PC-9 (cell line): ENCODE measurements at regions not wholly inside any gene's neighbourhood (a gene's known extent, or its start where the extent isn't known, plus 50 kb on each side); places are given as distances from the start of the nearest gene placed in this dataset.

ENCODE experiments used
- BruUV-seq: library from RNA; stranded (reverse); fragments of 400-500 nt; replicated peaks from 2 replicates; lab custom pipeline; 2021; lab: Mats Ljungman, UMichigan
- CTCF ChIA-PET: fragments of 300-600 bp; sonication (Branson Sonifier 250); formaldehyde crosslinking; loops from one replicate; lab custom pipeline; 2022; ENCODE audit warnings: antibody characterized with exemption; lab: Charles Lee
- POLR2A ChIA-PET: fragments of 300-600 bp; sonication (Branson Sonifier 250); formaldehyde crosslinking; loops from one replicate; lab custom pipeline; 2022; ENCODE audit warnings: antibody characterized with exemption; ENCODE audit not compliant: unreplicated experiment; lab: Charles Lee
- DNase-seq, 2 experiments: peaks; one replicate each; pipeline versions ENCODE4 v3.0.0 to v3.0.0-alpha.2; 2015 to 2022; ENCODE audit warnings: mixed read lengths in 1 of 2
- H2AFZ ChIP-seq: fragments of 200-600 bp; sonication (generic); 2 replicates; pipeline ENCODE4 v1.8.1; 2017; ENCODE audit warnings: antibody characterized with exemption
- H3F3A ChIP-seq: fragments of 200-600 bp; sonication (generic); 2 replicates; pipeline ENCODE4 v1.8.1; 2017; ENCODE audit warnings: antibody characterized with exemption, mild to moderate bottlenecking, low read depth; ENCODE audit not compliant: insufficient read depth
- H3K27ac ChIP-seq: fragments of 200-600 bp; sonication (generic); 2 replicates; pipeline ENCODE4 v1.6.1; 2016; ENCODE audit warnings: mixed run types
- H3K27me3 ChIP-seq: fragments of 200-600 bp; sonication (generic); 2 replicates; pipeline ENCODE4 v1.6.1; 2016; ENCODE audit warnings: low read depth, mixed run types; ENCODE audit not compliant: insufficient read depth
- H3K36me3 ChIP-seq: fragments of 200-600 bp; sonication (generic); 2 replicates; pipeline ENCODE4 v1.6.1; 2016; ENCODE audit warnings: low read depth, mixed run types
- H3K4me1 ChIP-seq: fragments of 200-600 bp; sonication (generic); replicated peaks from 2 replicates; pipeline ENCODE4 v1.6.1; 2016; ENCODE audit warnings: mixed run types; ENCODE audit not compliant: insufficient read depth
- H3K4me2 ChIP-seq: fragments of 200-600 bp; sonication (generic); 2 replicates; pipeline ENCODE4 v1.6.1; 2017; ENCODE audit warnings: mixed run types
- H3K4me3 ChIP-seq: fragments of 200-600 bp; sonication (generic); 2 replicates; pipeline ENCODE4 v1.6.1; 2016; ENCODE audit warnings: mixed run types
- H3K79me2 ChIP-seq: fragments of 200-600 bp; sonication (generic); 2 replicates; pipeline ENCODE4 v1.6.1; 2017; ENCODE audit warnings: low read depth, mixed run types
- H3K9me2 ChIP-seq: fragments of 200-600 bp; sonication (generic); 2 replicates; pipeline ENCODE4 v1.8.1; 2017; ENCODE audit warnings: mild to moderate bottlenecking; ENCODE audit not compliant: insufficient read depth
- H3K9me3 ChIP-seq: fragments of 200-600 bp; sonication (generic); 2 replicates; pipeline ENCODE4 v1.8.1; 2016; ENCODE audit warnings: low read depth; ENCODE audit not compliant: insufficient read depth
- H4K20me1 ChIP-seq: fragments of 200-600 bp; sonication (generic); 2 replicates; pipeline ENCODE4 v1.8.1; 2017; ENCODE audit not compliant: insufficient read depth
- EZH2 ChIP-seq: fragments of 200-600 bp; sonication (generic); IDR thresholded peaks from 2 replicates; pipeline ENCODE4 v1.8.0; 2017; ENCODE audit warnings: antibody characterized with exemption, low read depth
- intact Hi-C: fragments of 100-400 bp; cut with micrococcal nuclease; formaldehyde crosslinking; loops from one replicate; pipeline ENCODE4 v1.10.0; 2022; ENCODE audit not compliant: unreplicated experiment
- TF ChIP-seq, protein P1 (sequence below): fragments of 200-600 bp; sonication (generic); conservative IDR thresholded peaks from 2 replicates; pipeline ENCODE4 v1.6.1; 2017; ENCODE audit warnings: mixed run types, antibody characterized with exemption, mild to moderate bottlenecking, moderate library complexity

DNA sequence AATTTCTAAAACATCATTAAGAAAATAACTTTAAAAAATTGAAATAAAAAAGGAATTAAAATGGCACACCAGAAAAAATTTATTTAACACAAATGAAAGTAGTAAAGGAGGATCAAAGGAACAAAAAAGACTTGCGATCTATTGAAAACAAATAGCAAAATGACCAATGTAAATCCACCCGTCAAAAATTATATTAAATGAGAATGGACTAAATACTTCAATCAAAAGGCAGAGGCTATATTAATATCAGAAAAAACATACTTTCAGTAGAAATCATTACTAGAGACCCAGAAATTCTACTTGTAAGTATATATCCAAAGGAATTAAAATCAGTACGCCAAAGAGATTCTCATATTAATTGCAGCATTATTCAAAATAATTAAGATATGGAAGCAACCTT lies 293.1 kb upstream of the SOX4 start:
- ChIA-PET POLR2A (no interaction called here), CTCF (no interaction called here)
- TF ChIP-seq, protein P1, sequence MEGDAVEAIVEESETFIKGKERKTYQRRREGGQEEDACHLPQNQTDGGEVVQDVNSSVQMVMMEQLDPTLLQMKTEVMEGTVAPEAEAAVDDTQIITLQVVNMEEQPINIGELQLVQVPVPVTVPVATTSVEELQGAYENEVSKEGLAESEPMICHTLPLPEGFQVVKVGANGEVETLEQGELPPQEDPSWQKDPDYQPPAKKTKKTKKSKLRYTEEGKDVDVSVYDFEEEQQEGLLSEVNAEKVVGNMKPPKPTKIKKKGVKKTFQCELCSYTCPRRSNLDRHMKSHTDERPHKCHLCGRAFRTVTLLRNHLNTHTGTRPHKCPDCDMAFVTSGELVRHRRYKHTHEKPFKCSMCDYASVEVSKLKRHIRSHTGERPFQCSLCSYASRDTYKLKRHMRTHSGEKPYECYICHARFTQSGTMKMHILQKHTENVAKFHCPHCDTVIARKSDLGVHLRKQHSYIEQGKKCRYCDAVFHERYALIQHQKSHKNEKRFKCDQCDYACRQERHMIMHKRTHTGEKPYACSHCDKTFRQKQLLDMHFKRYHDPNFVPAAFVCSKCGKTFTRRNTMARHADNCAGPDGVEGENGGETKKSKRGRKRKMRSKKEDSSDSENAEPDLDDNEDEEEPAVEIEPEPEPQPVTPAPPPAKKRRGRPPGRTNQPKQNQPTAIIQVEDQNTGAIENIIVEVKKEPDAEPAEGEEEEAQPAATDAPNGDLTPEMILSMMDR = no peak
- TF ChIP-seq EZH2 = no peak
- intact Hi-C loops = no loop called here
- no peaks in the 10 kb centered on the region for H3K27me3 ChIP-seq
- peaks cover 10% of the 10 kb centered on the region for H3K9me3 ChIP-seq
- no peaks in the 10 kb centered on the region for H3F3A ChIP-seq
- no peaks in the 10 kb centered on the region for H3K36me3 ChIP-seq
- no peak overlapping the region for H2AFZ ChIP-seq
- no peak overlapping the region for H3K4me2 ChIP-seq
- H3K27ac ChIP-seq = no peak overlapping the region
- H3K4me1 ChIP-seq = no peaks in the 10 kb centered on the region
- BruUV-seq = no TSS peak
- no peak overlapping the region for H3K4me3 ChIP-seq
- no peak for DNase-seq
- H3K9me2 ChIP-seq = no peaks in the 10 kb centered on the region
- no peaks in the 10 kb centered on the region for H4K20me1 ChIP-seq
- H3K79me2 ChIP-seq = no peaks in the 10 kb centered on the region

GRCh38 chr6:21305893-21306332 lies 287.6 kb upstream of the SOX4 start:
- H3K4me3 ChIP-seq = no peak overlapping the region
- H2AFZ ChIP-seq = no peak overlapping the region
- intact Hi-C loops = no loop called here
- no peaks in the 10 kb centered on the region for H3F3A ChIP-seq
- no peak overlapping the region for H3K4me2 ChIP-seq
- peak in 1 of 2 experiments; percentile 50 for DNase-seq
- H3K9me3 ChIP-seq = peaks cover 10% of the 10 kb centered on the region
- H3K4me1 ChIP-seq = no peaks in the 10 kb centered on the region
- no peaks in the 10 kb centered on the region for H3K9me2 ChIP-seq
- TF ChIP-seq, protein P1 = no peak
- no peak for TF ChIP-seq EZH2
- no peaks in the 10 kb centered on the region for H3K27me3 ChIP-seq
- CTCF ChIA-PET = interaction anchor here (0.6 kb wide), 1 partner anchor 161 kb away, joined by 5 read pairs; no protein-coding TSS in a partner anchor
- H3K79me2 ChIP-seq = no peaks in the 10 kb centered on the region
- H4K20me1 ChIP-seq = no peaks in the 10 kb centered on the region
- POLR2A ChIA-PET = no interaction called here
- BruUV-seq = no TSS peak
- no peaks in the 10 kb centered on the region for H3K36me3 ChIP-seq
- no peak overlapping the region for H3K27ac ChIP-seq

DNA sequence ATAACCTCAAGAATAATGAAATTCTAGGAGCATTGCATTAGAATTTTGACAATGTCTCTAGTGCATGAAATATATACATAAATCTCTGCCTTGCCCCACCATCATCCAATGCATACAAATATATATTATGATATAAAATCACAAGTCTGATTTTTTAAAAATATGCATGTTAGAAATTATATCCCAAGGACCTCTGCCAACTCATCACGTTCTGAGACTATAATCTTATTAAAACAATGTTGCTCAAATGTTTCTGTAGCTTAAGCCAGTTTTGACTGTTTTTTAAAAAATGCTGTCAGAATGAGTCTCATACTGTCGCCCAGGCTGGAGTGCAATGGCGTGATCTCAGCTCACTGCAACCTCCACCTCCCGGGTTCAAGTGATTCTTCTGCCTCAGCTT lies 287.0 kb upstream of the SOX4 start:
- no peaks in the 10 kb centered on the region for H3K9me2 ChIP-seq
- intact Hi-C loops = no loop called here
- ChIA-PET POLR2A (no interaction called here), CTCF (no interaction called here)
- TF ChIP-seq, protein P1 = no peak
- TF ChIP-seq EZH2 = no peak
- H3K4me3 ChIP-seq = no peak overlapping the region
- H3K27me3 ChIP-seq = no peaks in the 10 kb centered on the region
- no peaks in the 10 kb centered on the region for H3F3A ChIP-seq
- peaks cover 10% of the 10 kb centered on the region for H3K9me3 ChIP-seq
- no TSS peak for BruUV-seq
- DNase-seq = no peak
- H3K36me3 ChIP-seq = no peaks in the 10 kb centered on the region
- no peak overlapping the region for H3K27ac ChIP-seq
- no peaks in the 10 kb centered on the region for H3K79me2 ChIP-seq
- H4K20me1 ChIP-seq = no peaks in the 10 kb centered on the region
- H2AFZ ChIP-seq = no peak overlapping the region
- H3K4me2 ChIP-seq = no peak overlapping the region
- no peaks in the 10 kb centered on the region for H3K4me1 ChIP-seq
